ENCODE measurements at regions not wholly inside any gene's neighbourhood (a gene's known extent, or its start where the extent isn't known, plus 50 kb on each side); places are given as distances from the start of the nearest gene placed in this dataset.

DNA sequence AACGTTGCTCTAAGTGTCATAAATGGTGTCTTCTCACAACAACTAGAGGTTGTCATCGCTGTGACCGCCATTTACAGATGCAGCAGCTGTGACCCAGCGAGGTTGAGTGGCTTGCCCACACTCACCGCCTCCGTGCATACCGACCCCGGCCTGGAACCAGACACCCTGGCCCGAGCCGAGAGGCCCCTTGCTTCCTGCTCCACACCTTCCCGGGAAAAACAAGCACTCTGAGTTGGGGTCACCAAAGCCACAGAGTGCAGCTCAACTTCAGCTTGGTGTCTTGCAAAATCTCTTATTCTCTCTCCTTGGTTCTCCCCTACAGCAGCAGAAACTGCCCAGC is 115.7 kb upstream of the PPP2R2D start:
- in situ Hi-C loops (cut with HindIII; ENCODE audit: low sequenced_read_pairs) = loop anchor here (5.0 kb wide), 1 partner anchor 42 kb away; no protein-coding TSS in a partner anchor

DNA sequence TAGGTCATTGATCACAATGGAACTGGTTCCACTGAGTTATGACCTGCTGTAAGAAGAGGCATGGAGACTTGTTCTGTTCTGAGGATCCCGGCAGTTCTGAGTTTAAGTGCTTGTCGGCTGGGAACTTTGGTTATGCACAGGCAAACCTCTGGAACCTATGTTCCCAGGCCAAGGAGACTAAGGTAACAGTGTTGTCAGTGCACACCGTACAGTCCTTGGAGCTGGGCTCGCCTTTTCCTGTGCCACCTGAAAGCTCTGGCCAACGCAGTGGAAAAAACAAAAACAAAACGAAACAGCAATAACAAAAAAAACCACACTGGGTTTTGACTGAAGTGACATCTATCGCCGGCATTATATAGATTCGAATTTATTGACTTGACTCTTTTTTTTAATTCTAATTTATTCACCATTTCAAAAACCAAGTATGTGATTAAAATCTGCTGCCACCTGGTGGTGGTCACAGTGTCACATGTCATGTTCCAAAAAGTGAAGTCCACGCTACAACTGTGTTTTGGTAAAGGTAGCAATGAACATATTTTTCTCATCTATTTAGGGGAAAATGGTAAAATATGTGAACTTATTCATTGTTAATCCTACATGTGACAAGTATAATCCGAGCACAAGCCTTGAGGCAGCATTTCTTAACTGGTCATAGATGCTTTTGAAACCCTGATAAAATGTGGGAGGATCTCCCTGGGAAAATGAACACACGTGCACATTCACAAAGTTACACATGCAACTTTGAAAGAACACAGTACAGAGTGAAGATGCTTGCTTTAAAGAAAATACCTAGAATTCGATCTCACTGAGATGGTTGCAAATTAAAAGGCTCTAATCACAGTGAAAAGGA is 113.8 kb upstream of the PPP2R2D start:
- in situ Hi-C loops (cut with HindIII; ENCODE audit: low sequenced_read_pairs) = loop anchor here (5.0 kb wide), 1 partner anchor 40 kb away; no protein-coding TSS in a partner anchor

DNA sequence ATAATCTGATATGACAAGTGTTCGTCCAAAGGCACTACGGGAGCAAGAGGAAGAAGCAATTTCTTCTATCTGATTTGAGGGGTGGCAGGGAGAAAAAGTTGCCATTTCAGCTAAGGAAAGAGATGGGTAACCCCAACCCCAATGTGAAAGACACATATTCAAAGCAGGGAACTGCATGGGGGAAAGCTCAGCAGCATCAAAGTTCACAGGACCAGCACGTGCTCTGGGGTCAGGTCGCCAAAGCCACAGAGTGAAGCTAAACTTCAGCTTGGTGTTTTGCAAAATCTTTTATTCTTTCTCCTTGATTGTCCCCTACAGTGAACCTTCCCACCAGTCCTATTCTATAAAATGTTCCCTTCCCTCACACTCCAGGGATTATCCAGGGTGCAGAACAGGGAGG is 112.8 kb upstream of the PPP2R2D start:
- in situ Hi-C loops (cut with HindIII; ENCODE audit: low sequenced_read_pairs) = loop anchor here (5.0 kb wide), 1 partner anchor 39 kb away; no protein-coding TSS in a partner anchor

DNA sequence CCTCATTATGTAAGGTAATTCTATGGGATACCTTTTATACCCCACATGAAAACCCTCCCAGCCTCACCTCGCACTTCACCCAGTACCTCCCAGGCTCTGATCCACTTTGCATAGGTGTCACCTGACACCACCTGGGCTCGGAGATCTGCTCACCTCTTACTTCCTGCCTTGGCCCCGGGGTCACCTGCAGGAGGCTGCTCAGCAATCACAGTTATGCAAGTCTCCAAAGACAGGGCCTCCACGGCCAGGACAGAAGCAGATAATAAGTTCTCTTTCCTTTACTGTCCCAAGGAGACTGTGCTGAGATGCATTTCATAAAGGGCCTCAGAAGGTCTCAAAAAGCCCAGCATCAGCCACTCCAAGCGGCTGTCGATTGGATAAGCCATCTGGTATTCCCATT is 112.4 kb upstream of the PPP2R2D start:
- in situ Hi-C loops (cut with HindIII; ENCODE audit: low sequenced_read_pairs) = loop anchor here (5.0 kb wide), 1 partner anchor 39 kb away; no protein-coding TSS in a partner anchor

DNA sequence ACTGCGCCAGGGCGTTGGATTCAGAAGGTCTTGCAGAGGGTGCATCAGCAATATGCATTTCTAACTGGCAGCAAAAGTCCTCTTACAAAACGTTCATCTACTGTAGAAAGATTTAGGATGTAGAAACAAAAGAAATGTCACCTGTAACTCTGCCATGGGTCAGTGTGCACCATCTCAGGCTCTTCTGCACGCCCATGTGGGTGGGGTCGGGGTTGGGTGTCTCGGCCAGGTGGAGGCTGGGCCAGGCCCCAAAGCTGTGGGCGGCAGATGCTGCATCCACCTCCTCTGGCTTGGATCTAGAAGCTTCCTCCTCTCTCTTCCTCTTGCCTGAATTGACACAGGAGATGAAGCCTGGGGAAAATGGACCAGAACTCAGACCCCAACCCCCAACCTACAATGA is 111.3 kb upstream of the PPP2R2D start:
- in situ Hi-C loops (cut with HindIII; ENCODE audit: low sequenced_read_pairs) = loop anchor here (5.0 kb wide), 1 partner anchor 38 kb away; no protein-coding TSS in a partner anchor

DNA sequence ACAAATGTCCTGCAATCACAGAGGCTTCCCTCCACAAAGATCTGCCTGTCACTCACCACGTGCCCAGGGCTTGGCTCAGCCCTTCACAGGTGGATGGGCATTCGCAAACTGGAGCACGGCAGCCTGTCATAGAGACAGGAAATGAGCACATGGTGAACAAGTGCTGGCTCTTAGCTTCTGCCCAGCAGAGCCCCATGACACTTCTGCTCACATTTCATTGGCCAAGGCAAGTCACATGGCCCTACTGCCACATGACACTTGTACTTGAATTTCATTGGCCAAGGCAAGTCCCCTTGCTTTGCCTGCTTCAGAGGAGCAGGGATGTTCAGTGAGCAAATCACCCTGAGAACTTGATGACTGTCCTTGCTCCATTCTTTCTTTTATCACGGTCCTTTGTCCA is 110.8 kb upstream of the PPP2R2D start:
- in situ Hi-C loops (cut with HindIII; ENCODE audit: low sequenced_read_pairs) = no loop called here

DNA sequence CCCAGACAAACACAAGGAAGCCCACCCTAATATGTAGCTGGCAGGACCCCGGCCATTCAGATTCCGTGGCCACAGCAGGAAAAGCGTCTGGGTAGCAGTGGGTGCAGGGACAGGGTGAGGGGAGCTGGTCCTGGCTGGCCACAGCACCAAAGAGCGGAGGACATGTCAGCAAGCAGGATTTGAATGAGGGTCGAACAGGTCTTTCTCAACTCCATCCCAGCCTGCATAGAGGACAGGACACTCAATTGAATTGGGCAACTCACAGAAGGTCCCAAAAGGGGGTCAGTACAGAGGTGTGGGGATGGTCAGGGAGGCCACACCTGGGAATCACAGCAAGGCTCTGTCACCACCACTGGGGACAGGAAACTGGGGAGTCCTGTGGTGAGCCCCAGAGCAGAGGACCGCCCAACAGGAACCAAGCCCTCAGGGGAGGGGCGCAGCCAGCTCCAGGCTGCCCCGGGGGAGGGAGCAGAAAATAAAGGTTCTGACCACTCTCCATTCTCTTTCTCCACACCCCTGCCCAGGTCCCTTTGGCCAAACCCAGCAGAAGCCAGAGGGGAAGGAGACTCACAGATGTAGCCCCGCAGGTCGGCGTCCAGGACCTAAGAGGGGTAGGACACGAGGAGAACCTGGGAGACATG is 108.7 kb upstream of the PPP2R2D start:
- in situ Hi-C loops (cut with HindIII; ENCODE audit: low sequenced_read_pairs) = no loop called here

DNA sequence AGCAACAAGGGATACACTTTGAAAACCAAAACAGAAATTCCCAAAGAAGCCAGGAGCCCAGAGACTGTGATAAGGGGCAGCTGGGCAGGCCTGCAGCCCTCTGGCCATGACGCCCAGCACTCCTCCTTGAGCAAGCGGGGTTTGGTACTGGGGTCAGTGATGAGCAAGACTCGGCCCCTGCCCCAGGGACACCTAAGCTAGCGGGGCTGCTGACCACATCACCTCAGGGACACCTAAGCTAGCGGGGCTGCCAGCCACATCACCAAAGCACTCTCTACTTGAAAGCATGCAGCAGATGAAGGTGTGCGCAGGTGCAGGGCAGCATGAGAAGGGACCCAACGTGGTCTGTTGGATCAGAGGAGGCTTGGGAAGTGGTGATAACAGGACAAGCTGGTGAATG is 108.0 kb upstream of the PPP2R2D start:
- in situ Hi-C loops (cut with HindIII; ENCODE audit: low sequenced_read_pairs) = no loop called here

DNA sequence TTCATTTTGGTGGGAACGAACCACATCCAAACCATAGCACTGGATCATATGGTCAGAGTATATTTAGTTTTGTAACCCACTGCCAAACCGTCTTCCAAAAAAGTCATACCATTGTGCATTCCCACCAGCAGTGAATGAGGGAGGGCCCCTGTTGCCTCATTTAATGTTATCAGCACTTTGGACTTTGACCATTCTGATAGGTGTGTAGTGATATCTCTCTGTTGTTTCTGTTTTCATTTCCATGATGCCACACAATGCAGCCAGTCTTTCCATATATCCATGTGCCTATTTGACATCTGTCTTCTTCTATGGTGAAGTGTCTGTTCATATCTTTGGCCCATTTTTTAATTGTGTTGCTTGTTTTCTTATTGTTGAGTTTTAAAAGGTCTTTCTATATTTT is 105.0 kb upstream of the PPP2R2D start:
- in situ Hi-C loops (cut with HindIII; ENCODE audit: low sequenced_read_pairs) = no loop called here

DNA sequence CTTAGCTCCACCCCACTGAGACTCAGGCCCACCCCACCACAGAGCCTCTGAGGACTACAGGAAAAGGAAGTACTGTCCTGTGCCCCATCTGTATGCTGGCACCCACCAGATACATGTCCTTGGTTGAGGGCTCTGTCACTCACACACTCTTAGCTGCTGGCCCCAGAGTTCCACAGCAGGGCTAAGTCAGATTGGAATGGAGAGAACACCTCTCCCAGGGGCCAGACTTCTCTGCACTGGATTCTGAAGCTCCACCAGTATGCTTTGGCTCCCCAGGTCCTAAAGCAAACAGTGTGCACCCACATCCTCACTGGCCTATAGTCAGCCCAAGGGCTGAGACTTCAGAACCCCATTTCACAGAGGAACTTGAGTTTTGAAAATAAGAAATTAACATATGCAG is 103.2 kb upstream of the PPP2R2D start:
- in situ Hi-C loops (cut with HindIII; ENCODE audit: low sequenced_read_pairs) = no loop called here

DNA sequence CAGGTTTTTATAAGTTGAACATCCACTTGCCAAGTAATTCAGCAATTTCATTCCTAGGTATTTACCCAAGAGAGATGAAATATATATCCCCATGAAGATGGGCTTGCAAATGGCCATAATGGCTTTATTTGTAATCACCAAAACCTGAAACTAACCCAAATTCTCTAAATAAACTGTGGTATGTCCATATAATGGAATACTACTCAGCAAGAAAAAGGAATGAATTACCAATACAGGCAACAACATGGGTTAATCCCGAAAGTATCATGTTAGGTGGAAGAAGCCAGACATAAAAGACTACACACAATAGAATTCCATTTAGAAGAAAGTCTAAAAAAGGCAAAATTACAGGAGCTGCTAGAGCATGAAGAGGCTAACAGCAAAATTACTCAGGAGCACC is 101.4 kb upstream of the PPP2R2D start:
- in situ Hi-C loops (cut with HindIII; ENCODE audit: low sequenced_read_pairs) = no loop called here

DNA sequence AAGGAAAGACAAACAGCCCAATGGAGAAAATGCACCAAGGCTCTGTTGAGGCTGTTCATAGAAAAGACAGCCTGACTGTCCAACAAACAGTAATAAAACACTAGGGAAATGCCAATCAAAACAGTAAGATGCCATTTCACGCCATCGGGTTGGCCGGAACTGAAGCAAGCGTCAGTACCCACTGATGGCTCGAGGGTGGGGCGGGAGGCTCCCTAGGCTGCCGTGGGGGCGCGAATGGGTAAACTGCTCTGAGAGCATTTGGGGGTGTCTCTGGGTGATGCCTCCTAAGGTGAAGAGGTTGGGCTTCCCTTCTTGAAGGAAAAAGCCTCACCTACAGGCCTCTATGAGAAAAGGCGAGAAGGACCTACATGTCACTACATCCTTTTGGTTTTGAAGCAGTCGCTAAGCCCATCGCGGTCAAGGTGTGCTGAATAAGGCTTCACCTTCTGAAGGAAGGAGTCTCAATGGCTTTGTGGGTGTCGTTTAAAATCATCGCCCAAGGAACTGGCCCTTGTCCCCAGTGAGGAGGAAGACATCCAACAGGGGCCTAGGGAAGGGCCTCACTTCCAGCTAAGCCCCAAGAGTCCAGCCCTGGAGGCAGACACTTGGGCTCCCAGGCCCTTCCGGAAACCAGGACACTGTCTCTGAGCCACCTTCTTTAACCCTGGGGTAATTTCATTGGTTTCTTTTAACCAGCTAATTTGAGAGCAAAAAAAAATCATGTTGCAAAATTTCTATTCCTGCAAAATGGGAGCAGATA is 98.5 kb upstream of the PPP2R2D start:
- in situ Hi-C loops (cut with HindIII; ENCODE audit: low sequenced_read_pairs) = no loop called here

DNA sequence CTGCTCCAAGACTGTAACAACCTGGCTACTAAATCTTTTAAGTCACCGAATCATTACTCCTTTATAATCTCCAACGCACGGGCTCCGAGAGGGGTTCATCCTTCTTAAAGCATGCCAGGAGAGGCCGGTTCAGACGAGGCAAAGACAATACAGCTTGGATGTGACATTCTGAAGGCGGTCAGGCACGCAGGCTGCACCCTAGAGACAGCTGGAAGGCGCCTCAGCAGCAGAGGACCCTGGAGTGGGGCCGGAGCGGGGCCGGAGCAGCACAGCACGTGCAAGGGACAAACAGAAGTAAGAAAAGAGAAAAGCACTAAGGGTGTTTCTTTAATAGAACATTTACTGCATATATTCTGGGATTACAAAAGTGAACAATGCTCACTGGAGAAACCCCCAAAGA is 97.8 kb upstream of the PPP2R2D start:
- in situ Hi-C loops (cut with HindIII; ENCODE audit: low sequenced_read_pairs) = no loop called here

DNA sequence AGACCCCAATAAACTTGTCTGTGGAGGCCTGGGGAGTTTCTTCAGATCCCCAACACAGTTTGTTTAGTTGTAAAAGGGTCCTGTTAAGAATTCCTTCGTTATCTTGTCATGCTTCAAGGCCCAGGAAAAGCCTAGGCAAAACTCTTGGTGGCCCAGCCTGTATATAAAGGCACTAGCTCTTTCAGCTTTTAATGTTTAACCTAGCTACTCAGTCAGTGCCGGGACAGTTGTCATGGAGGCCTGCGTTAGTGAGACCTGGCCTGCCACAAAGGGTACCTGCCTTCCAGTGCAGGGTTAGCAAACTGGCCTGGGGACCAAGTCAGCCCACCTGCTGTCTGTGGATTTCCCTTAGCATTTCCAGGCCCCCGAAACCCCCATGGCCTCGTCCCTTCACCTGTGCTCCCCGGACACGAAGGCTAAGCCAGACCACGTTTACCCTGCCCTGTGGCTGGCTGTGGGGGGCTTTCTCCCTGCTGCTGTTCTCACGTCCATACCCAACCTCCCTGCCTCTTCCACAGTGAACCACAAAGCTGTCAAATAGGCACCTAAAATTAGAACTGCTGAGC is 96.9 kb upstream of the PPP2R2D start:
- in situ Hi-C loops (cut with HindIII; ENCODE audit: low sequenced_read_pairs) = no loop called here

DNA sequence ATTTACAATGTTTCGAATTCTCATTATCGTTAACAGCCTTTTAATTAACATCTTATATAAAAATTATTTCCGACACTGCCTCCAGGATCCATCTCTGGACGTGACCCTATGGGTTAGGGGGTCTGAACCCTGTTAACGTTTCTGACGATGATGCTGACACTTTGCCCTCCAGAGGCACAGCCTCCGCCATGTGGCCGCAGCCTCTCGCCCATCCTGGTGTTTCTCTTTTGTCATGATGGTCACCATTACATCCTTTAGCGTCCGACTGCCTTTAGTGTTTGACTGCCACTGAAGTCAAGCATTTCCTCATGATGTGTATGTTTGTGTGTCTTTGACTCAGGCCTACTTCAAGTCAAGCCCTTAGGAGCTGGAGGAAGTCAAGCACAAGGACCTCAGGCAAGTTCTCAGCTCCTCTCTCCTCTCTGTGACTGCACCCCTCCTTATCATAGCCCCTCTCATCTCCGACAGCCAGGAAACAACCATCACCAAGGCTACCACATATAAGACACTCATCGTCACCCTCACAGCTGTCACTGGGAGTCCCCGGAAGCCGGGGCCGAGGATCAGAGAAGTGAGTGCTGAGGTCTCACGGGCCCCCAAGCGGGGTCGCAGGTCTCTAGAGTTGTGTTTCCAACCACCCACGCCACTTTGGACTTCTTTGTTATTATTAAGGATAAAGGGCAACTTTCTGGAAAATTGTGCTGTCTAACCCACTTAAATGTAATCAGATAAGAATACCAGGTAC is 96.1 kb upstream of the PPP2R2D start:
- in situ Hi-C loops (cut with HindIII; ENCODE audit: low sequenced_read_pairs) = loop anchor here (5.0 kb wide), 1 partner anchor 102 kb away; no protein-coding TSS in a partner anchor

DNA sequence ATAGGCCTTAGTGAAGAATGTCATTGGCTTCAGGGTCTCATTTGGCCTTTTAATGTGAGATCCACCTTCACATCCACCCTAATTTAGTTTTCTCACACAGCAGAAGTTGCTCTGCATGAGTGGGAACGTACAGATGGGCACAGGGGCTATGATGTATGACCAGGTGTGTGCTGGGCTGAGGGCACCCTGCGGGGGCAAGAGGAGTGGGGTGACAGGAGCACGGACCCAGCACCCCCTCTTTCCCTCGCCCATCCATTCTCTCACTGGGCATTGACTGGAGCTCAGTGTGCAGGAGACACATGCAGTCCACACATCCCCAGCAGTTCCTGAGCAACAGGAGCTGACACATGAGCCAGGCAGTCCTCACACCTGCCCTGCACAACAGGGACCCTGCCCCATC is 95.1 kb upstream of the PPP2R2D start:
- in situ Hi-C loops (cut with HindIII; ENCODE audit: low sequenced_read_pairs) = loop anchor here (5.0 kb wide), 1 partner anchor 103 kb away; no protein-coding TSS in a partner anchor

DNA sequence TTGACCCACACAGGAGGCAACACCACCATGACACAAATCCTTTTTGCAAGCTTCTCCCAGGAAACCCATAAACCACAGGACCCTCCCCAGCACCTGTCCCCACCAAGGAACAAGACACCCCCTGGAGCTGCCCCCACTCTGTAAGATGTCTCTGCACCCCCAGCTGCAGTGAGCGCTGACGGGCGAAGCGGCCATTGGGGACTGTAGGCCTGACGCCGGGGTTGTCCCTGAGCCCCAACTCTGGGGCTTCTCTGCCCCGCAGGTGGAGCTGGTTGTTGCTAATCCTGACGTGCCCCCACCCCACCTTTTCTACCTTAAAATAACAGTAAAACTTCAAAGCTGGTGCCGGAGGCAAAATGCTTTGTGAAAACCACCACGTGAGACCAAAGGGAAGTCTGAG is 94.7 kb upstream of the PPP2R2D start:
- in situ Hi-C loops (cut with HindIII; ENCODE audit: low sequenced_read_pairs) = loop anchor here (5.0 kb wide), 1 partner anchor 104 kb away; no protein-coding TSS in a partner anchor

DNA sequence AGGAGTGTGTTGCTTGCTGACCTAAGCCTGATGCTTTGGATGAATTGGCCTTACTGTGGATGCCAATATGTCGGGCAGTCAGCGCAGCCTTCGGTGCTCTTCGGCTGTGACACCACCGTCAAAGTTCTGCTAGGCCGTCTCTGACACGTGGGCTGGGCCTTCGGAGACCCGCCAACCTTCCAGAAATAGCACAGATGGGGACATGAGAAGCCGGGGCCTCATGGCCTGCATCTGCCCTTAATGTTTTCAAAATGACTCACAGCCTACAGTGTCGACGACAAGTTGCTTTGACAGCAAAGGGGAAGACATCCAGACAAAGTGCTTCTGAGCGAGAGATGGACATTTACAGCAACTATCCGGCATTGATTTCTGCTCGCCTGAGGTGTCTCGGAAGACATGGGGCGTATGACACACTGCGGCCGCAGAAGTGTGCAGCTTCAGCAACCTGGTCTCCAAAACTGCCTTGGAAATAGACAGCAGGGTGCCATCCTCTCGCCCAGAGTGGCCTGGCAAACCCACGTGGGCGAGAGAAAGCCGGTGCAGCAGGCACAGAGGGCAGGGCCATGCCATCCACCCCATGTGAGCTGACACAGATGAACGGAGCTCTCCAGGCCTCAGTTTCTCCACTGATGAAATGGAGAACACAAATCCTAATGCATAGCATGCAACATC is 94.0 kb upstream of the PPP2R2D start:
- in situ Hi-C loops (cut with HindIII; ENCODE audit: low sequenced_read_pairs) = loop anchor here (5.0 kb wide), 1 partner anchor 104 kb away; no protein-coding TSS in a partner anchor

DNA sequence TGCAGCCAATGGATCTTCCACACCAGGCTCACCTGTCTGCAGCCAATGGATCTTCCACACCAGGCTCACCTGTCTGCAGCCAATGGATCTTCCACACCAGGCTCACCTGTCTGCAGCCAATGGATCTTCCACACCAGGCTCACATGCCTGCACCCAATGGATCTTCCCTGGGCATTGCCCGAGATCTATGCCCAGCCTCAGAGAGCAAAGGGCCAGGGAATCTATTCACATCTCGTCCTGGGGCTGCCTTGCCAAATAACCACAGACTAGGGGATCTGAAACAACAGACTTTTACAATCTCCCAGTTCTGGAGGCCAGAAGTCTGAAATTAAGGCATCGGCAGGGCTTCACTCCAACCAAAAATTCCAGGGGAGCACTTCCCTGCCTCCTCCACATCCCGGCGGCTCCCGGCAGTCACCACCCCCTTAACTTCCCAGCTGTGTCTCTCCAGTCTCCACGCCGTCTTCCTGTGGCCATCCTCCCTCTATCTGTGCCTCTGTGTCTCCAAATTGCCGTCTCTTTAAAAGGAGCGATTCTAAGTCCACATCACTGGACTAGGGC is 92.4 kb upstream of the PPP2R2D start:
- in situ Hi-C loops (cut with HindIII; ENCODE audit: low sequenced_read_pairs) = loop anchor here (5.0 kb wide), 1 partner anchor 106 kb away; no protein-coding TSS in a partner anchor
